CD4-positive, alpha-beta T cell treated with Interleukin-21 for 1 hour (primary cell): ENCODE measurements at regions not wholly inside any gene's neighbourhood (a gene's known extent, or its start where the extent isn't known, plus 50 kb on each side); places are given as distances from the start of the nearest gene placed in this dataset.
"Not testable (repeated sequence)": the region's sequence is repeated elsewhere in the genome, so short reads cannot be mapped to it uniquely, and the experiment has no call there.

Experiments
- DNase-seq: peaks from one replicate; pipeline ENCODE4 v3.0.0-alpha.2; 2020

DNA sequence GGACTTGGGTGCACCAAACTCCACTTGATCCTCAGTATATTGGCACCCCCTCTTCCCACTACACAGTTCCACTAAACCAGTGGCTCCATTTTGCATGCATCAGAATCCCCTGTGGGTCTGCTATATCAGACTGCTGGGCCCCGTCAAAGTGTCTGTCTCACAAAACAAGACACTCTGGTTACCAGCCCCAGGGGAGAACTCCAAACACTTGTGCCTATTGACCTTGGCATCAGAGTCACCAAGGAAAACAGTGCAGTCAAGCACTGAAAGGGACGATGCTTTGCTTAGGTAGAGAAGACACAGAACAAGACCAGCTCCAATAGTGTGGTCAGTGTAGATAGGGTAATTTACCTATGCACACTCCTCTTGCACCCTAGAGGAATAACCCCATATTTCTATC lies 205.8 kb upstream of the RAI14 start:
- no peak for DNase-seq

DNA sequence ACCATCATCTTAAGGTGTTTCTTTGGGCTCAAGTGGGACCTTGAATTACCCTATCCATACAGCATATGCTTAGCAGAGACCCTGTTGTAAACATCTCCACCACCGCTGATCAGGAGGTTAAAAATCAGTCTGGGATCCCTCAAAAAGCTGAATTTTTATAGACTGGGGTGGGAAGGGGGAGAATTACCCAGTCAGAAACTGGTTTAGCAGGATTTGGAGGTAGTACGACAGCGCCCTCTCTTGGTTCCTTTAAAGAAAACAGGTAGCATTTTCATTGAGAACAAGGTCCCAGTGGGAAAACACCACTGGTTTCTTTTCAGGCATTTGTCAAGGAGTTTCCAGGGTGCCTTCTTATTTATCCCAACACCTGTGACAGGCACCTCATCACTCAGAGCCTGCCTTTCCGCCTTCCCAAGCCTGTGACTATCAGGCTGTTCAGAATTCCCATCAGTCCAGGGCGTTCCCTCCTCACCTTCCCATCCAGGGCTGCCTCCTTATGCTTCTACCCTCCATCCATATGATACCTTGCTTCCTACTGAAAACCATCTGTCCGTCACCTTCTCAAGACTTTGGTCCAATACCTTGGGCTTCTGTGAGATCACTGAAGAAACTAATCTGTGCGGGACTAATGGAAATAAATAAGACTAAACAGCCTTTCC lies 203.8 kb upstream of the RAI14 start:
- no peak for DNase-seq

- DNase-seq = no peak
Measured at GRCh38 chr5:34455098-34455497, 201.0 kb upstream of the RAI14 start.

DNA sequence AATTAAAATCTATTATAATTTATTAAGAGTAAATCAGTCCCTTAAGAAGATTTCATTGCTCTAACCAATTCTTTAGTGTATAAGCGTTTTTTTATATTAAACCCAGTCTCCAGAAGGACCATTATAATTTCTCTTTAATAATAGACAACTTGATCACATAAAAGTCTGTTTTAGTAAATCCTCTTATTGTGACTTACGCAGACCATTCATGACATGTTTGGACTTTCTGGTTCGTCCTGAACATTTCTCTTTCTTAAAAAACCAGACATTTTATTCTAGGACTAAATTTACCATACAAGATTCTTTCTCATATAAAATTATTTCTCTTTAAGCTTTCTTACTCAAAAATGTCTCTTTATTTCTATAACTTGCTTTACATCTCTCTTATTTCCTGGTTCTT lies 196.2 kb upstream of the RAI14 start:
- no peak for DNase-seq

DNA sequence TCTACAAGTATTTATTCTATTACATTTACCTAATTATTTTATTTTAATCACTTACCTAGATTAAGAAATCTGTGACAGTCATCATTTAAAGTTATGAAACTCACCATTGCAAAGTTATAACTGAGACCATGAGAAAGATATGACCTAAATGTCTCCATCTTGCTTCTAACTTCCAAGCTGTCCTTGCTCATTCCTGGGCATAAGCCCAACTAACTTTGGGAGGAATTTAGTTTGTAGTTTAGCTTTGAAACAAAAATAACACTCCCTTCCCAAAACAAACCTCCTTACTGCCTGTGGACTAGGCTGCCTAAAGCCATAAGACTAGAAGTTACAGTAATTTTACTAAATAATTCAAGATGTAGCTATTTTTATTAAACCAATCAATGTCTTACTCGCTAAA lies 195.6 kb upstream of the RAI14 start:
- no peak for DNase-seq

DNA sequence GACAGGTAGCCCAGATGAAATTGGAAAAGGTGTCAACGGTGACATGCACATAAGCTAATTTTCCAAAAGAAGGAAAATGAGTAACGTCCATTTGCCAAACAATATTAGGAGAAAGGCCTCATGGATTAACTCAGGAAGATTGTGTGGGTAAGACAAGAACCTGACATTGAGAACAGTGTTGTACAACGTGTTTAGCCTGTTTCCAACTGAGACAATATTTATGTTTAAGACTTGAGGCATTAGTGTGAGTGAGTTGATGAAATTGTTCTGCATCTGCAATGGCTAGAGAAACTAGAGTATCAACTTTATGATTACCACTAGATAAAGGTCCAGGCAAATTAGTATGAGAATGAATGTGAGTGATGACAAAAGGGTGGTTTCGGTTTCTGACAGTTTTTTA lies 191.3 kb upstream of the RAI14 start:
- DNase-seq = no peak

DNA sequence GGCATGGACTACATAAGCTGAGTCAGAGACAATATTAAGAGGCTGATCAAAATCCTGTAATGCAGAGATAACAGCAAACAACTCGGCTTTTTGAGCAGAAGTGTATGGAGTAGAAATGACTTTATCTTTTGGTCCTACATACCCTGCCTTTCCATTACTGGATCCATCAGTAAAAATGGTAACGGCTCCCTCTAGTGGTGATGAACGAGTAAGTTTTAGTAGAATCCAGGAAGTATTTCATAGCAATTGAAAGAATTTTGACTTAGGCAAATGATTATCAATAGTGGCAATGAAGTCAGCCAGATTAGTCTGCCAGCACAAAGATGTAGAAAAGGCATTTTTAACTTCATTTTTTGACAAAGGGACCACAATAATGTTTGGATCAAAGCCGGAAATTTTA lies 190.8 kb upstream of the RAI14 start:
- peak; percentile 72 for DNase-seq

- not testable (repeated sequence) for DNase-seq
Measured at GRCh38 chr5:34466519-34467388, 189.4 kb upstream of the RAI14 start.

GRCh38 chr5:34467436-34467835 lies 188.7 kb upstream of the RAI14 start:
- no peak for DNase-seq

DNA sequence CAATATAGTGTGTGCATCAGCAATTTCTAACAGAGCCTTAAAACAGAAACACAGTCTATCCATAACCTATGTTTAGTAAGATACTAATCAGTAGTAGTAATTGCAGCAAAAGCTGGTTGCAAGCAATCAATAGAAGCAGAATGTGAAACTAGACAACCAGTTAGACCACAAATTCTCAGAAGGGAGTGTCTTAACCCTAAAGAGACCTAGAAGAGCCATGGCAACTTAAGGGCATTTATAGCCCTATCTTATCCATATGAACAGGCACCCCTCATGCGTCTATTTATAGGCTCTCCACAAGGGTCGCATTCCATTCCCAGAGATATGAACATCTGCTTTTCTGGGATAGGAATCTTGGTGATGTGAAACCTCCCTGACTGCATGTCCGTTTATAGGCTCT lies 188.1 kb upstream of the RAI14 start:
- not testable (repeated sequence) for DNase-seq

DNA sequence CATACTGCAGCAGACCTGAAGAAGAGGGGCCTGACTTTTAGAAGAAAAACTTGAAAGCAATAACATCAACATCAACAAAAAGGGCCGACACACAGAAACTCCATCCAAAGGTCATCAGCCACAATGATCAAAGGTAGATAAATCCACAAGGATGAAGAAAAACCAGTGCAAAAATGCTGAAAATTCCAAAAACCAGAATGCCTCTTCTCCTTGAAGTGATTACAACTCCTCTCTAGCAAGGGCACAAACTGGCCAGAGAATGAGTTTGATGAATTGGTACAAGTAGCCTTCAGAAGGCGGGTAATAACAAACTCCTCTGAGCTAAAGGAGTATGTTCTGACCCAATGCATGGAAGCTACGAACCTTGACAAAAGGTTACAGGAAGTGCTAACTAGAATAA lies 186.2 kb upstream of the RAI14 start:
- no peak for DNase-seq

GRCh38 chr5:34474573-34475021 lies 181.5 kb upstream of the RAI14 start:
- DNase-seq = peak; percentile 42

DNA sequence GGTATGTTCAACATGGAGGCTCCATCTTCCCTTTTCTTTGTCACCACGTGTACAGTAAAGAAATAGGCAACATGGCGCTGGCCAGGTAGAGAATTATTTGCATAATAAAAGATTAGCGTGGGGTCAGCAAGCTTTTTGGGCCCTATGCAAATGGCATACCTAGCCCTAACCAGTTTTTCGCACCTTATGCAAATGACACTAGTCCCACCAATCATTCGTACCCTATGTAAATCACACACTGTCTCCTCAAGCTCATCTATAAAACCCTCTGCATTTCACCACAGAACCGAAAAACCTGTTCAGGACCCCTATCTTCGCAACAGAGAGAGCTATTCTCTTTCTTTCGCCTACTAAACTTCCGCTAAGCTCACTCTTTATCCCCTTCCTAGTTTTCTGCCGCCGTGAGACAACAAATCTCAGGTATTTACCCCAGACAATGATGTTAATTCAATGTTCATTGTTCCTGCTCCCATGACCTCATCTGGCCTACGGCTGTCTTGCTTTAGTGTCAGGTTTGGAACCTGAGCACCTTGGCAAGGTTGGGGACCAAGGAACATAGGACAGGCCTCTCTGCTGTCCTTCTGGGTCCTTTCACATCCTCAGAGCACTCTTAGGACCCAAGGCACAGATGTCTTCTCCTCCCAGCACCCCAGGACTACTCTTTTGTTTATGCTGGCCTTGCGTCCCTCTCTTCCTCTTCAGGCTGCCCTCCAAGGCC lies 180.7 kb upstream of the RAI14 start:
- DNase-seq = no peak

DNA sequence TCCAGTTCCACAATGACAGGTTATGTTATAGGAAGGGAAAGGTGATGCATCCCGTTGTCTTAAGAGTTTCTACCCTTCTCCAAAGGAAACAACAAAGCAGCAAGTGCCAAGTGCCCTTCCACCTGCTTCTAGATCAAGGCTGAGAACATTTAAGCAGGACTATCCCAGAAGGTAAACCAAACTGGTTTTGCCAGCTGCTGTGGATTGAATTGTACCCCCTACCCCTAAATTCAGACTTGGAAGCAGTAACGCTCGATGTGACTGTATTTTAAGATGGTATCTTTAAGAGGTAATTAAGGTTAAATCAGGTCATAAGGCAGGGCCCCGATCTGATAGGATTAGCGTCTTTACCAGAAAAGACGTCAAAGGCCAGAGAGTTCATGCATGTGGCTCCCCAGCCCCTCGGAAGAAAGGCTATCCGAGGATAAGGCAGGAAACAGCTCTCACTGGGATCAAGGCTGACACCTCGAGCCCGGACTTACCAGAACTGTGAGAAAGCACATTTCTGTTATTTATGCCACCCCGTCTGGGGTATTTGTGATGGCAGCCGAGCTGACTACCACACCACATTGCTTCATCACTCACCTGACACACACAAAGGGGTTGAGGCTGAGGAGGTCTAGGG lies 179.1 kb upstream of the RAI14 start:
- DNase-seq = no peak

GRCh38 chr5:34480810-34481528 lies 175.2 kb upstream of the RAI14 start:
- DNase-seq = no peak

GRCh38 chr5:34483442-34484033 lies 172.6 kb upstream of the RAI14 start:
- no peak for DNase-seq

DNA sequence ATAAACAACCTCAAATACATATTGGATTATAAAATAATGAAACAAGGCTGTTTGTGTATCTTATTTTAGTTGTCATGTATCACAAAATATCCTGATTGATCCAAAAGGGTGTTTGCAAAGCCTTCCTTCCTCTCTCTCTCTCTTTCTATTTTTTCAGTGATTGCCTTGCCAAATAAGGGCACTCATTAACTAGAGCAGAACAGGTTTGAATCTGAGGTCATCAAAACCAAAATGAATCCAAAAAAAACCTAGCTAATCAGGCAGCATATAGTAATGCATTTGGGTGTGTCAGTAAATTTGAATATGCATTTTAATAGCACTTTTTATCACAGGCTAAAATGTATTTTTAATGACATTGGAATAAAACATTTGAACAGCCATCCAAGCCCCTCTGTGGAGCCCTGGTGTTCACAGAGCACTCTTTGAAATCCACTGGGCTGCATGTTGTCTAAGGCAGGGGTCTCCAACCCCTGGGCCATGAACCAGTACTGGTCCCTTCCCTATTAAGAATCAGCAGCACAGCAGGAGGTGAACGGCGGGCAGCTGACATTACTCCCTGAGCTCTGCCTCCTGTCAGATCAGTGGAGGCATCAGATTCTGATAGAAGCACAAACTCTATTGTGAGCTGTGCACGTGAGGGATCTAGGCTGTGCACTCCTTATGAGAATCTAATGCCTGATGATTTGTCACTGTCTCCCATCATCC lies 171.8 kb upstream of the RAI14 start:
- no peak for DNase-seq

- DNase-seq = no peak
Measured at GRCh38 chr5:34485768-34486030, 170.4 kb upstream of the RAI14 start.

GRCh38 chr5:34486160-34486848 lies 169.8 kb upstream of the RAI14 start:
- peak; percentile 57 for DNase-seq

GRCh38 chr5:34486849-34487158 lies 169.3 kb upstream of the RAI14 start:
- no peak for DNase-seq

GRCh38 chr5:34487159-34487879 lies 168.8 kb upstream of the RAI14 start:
- DNase-seq = no peak
